B cell (primary cell): ENCODE measurements at regions not wholly inside any gene's neighbourhood (a gene's known extent, or its start where the extent isn't known, plus 50 kb on each side); places are given as distances from the start of the nearest gene placed in this dataset.

Source experiments
- ATAC-seq: fragments of 200-7000 bp; cut with Tn5 transposase; one replicate; pipeline ENCODE4 v1.10.0; 2021; ENCODE audit warnings: low read depth, mild to moderate bottlenecking, moderate number of reproducible peaks, moderate library complexity
- CTCF ChIA-PET: fragments of 350-600 bp; sonication (Branson Sonifier 250); formaldehyde crosslinking; loops from one replicate; lab custom pipeline; 2021; ENCODE audit warnings: antibody characterized with exemption, inconsistent platforms; lab: Charles Lee
- POLR2A ChIA-PET: fragments of 350-600 bp; sonication (Branson Sonifier 250); formaldehyde crosslinking; loops from one replicate; lab custom pipeline; 2021; ENCODE audit warnings: antibody characterized with exemption; lab: Charles Lee
- DNase-seq: peaks from one replicate; pipeline ENCODE4 v3.0.0; 2013
- H2AFZ ChIP-seq: 2 replicates; pipeline ENCODE4 v1.6.1; 2012; ENCODE audit warnings: mild to moderate bottlenecking, low read depth, low read length; ENCODE audit not compliant: insufficient read depth, poor library complexity, severe bottlenecking
- H3K27ac ChIP-seq, 2 donors: 1 replicate in 1 of 2; 2 replicates in 1 of 2; pipeline ENCODE4 v1.5.1; 2012 to 2013; ENCODE audit warnings: low read length in 2 of 2, mild to moderate bottlenecking in 2 of 2, moderate library complexity in 1 of 2
- H3K27me3 ChIP-seq, 4 experiments: fragments of 200-600 bp in 1 of 4; sonication (generic) in 1 of 4; replicated peaks in 1 of 4; 1 replicate in 2 of 4; 2 replicates in 2 of 4; pipeline versions ENCODE4 v1.6.1 to v1.7.0; 2013 to 2016; ENCODE audit warnings: low read length in 3 of 4, mild to moderate bottlenecking in 2 of 4, mixed read lengths in 1 of 4, moderate library complexity in 1 of 4; ENCODE audit not compliant: insufficient read depth in 4 of 4, control insufficient read depth in 3 of 4; ENCODE audit errors: control extremely low read depth in 1 of 4
- H3K36me3 ChIP-seq, 2 experiments: replicated peaks in 1 of 2; 1 replicate in 1 of 2; 2 replicates in 1 of 2; pipeline versions ENCODE4 v1.6.1 to v1.7.1; 2013; ENCODE audit warnings: low read length in 1 of 2; ENCODE audit not compliant: insufficient read depth in 2 of 2, control insufficient read depth in 1 of 2; ENCODE audit errors: control extremely low read depth in 1 of 2, extremely low read depth in 1 of 2
- H3K4me1 ChIP-seq, 2 donors: fragments of 200-600 bp in 1 of 2; sonication (generic) in 1 of 2; 1 replicate in 1 of 2; 2 replicates in 1 of 2; pipeline versions ENCODE4 v1.5.1 to v1.6.1; 2013 to 2017; ENCODE audit warnings: low read length in 2 of 2; ENCODE audit not compliant: control insufficient read depth in 2 of 2, insufficient read depth in 2 of 2
- H3K4me2 ChIP-seq: replicated peaks from 2 replicates; pipeline ENCODE3; 2012; ENCODE audit warnings: mild to moderate bottlenecking, low read depth, low read length; ENCODE audit not compliant: poor library complexity, severe bottlenecking
- H3K4me3 ChIP-seq, 5 experiments: fragments of 200-600 bp in 1 of 5; sonication (generic) in 1 of 5; 1 replicate in 3 of 5; 2 replicates in 2 of 5; pipeline versions ENCODE4 v1.5.1 to v1.7.0; 2011 to 2016; ENCODE audit warnings: low read length in 4 of 5, mild to moderate bottlenecking in 4 of 5, low read depth in 2 of 5, control low read depth in 1 of 5, moderate library complexity in 1 of 5; ENCODE audit not compliant: insufficient read depth in 1 of 5; ENCODE audit errors: control extremely low read depth in 1 of 5, extremely low read depth in 1 of 5
- H3K79me2 ChIP-seq: fragments of 200-600 bp; sonication (generic); one replicate; pipeline ENCODE4 v1.6.0; 2016; ENCODE audit warnings: low read length; ENCODE audit not compliant: control insufficient read depth, insufficient read depth
- H3K9ac ChIP-seq: fragments of 200-600 bp; sonication (generic); 2 replicates; pipeline ENCODE4 v1.6.1; 2017; ENCODE audit warnings: mild to moderate bottlenecking, low read length, moderate library complexity
- H3K9me3 ChIP-seq, 3 donors: one replicate each; pipeline versions ENCODE4 v1.6.1 to v1.7.1; 2013; ENCODE audit warnings: low read length in 2 of 3; ENCODE audit not compliant: control insufficient read depth in 2 of 3, insufficient read depth in 1 of 3; ENCODE audit errors: control extremely low read depth in 1 of 3
- H4K20me1 ChIP-seq: 2 replicates; pipeline ENCODE4 v1.6.0; 2012; ENCODE audit warnings: mild to moderate bottlenecking, low read length; ENCODE audit not compliant: insufficient read depth, control insufficient read depth, poor library complexity, severe bottlenecking
- H3K27ac Mint-ChIP-seq: one replicate; pipeline ENCODE4 v1.8.0; 2021; ENCODE audit warnings: mixed read lengths
- H3K27me3 Mint-ChIP-seq: one replicate; pipeline ENCODE4 v1.8.0; 2021; ENCODE audit warnings: mixed read lengths
- H3K4me1 Mint-ChIP-seq: one replicate; pipeline ENCODE4 v1.8.0; 2021; ENCODE audit warnings: mixed read lengths
- H3K4me3 Mint-ChIP-seq: one replicate; pipeline ENCODE4 v1.8.0; 2021; ENCODE audit warnings: mixed read lengths
- H3K9me3 Mint-ChIP-seq: one replicate; pipeline ENCODE4 v1.8.0; 2022; ENCODE audit warnings: mixed read lengths; ENCODE audit not compliant: insufficient read depth
- CTCF ChIP-seq: fragments of 200-600 bp; IDR thresholded peaks from one replicate; pipeline ENCODE4 v1.8.0; 2022; ENCODE audit warnings: antibody characterized with exemption, mild to moderate bottlenecking
- EZH2 ChIP-seq: IDR thresholded peaks from 2 replicates; pipeline ENCODE4 v1.6.1; 2012; ENCODE audit warnings: borderline replicate concordance, low read depth, mild to moderate bottlenecking, moderate library complexity, low read length; ENCODE audit not compliant: insufficient read depth, poor library complexity, severe bottlenecking
- WGBS: methylation state at CpG from one replicate; pipeline ENCODE4 v1.1.5; 2013; ENCODE audit warnings: missing lambda C conversion rate; ENCODE audit not compliant: insufficient coverage; 5-methylcytosine and 5-hydroxymethylcytosine counted together
- intact Hi-C: fragments of 100-400 bp; cut with micrococcal nuclease; formaldehyde crosslinking; loops from one replicate; pipeline ENCODE4 v1.10.0; 2022

- intact Hi-C loops = no loop called here
- H3K4me2 ChIP-seq = no peak overlapping the region
- H3K27ac ChIP-seq = no peak overlapping the region
- ATAC-seq (no peak), DNase-seq (no peak)
- no peak overlapping the region for H3K4me3 Mint-ChIP-seq
- H2AFZ ChIP-seq = no peak overlapping the region
- no peaks in the 10 kb centered on the region for H3K27me3 Mint-ChIP-seq
- POLR2A ChIA-PET = no interaction called here
- H3K27ac Mint-ChIP-seq = no peak overlapping the region
- H3K4me3 ChIP-seq = no peak overlapping the region
- H3K4me1 ChIP-seq = no peaks in the 10 kb centered on the region
- no peak for TF ChIP-seq CTCF
- TF ChIP-seq EZH2 = no peak
- H3K27me3 ChIP-seq = no peaks in the 10 kb centered on the region
- WGBS = no CpG with 5 or more reads among the region's 1 CpG
- no peaks in the 10 kb centered on the region for H3K9me3 ChIP-seq
- H4K20me1 ChIP-seq = no peaks in the 10 kb centered on the region
- no peaks in the 10 kb centered on the region for H3K79me2 ChIP-seq
- CTCF ChIA-PET = no interaction called here
- H3K36me3 ChIP-seq = no peaks in the 10 kb centered on the region
- no peaks in the 10 kb centered on the region for H3K4me1 Mint-ChIP-seq
- H3K9ac ChIP-seq = no peak overlapping the region
- H3K9me3 Mint-ChIP-seq = peaks cover 2% of the 10 kb centered on the region
Observed at GRCh38 chr3:84634668-84635067, 324.1 kb upstream of the CADM2 start.

- no peaks in the 10 kb centered on the region for H3K27me3 Mint-ChIP-seq
- ATAC-seq (no peak), DNase-seq (no peak)
- intact Hi-C loops = no loop called here
- H3K4me3 Mint-ChIP-seq = no peak overlapping the region
- Histone ChIP-seq H3K4me2 (no peak overlapping the region), H3K9me3 (no peaks in the 10 kb centered on the region), H3K4me1 (no peaks in the 10 kb centered on the region), H3K27me3 (no peaks in the 10 kb centered on the region), H3K9ac (no peak overlapping the region), H3K36me3 (no peaks in the 10 kb centered on the region), H3K4me3 (no peak overlapping the region), H3K27ac (no peak overlapping the region), H3K79me2 (no peaks in the 10 kb centered on the region), H2AFZ (no peak overlapping the region), H4K20me1 (no peaks in the 10 kb centered on the region)
- 89% methylated on average over 2 of the region's 3 CpGs for WGBS
- CTCF ChIA-PET = no interaction called here
- TF ChIP-seq CTCF = no peak
- POLR2A ChIA-PET = no interaction called here
- peaks cover 2% of the 10 kb centered on the region for H3K9me3 Mint-ChIP-seq
- no peaks in the 10 kb centered on the region for H3K4me1 Mint-ChIP-seq
- no peak overlapping the region for H3K27ac Mint-ChIP-seq
Observed at GRCh38 chr3:84637272-84637671, 321.5 kb upstream of the CADM2 start.
